Adrenal gland (tissue), 9 donors: ENCODE measurements at regions not wholly inside any gene's neighbourhood (a gene's known extent, or its start where the extent isn't known, plus 50 kb on each side); places are given as distances from the start of the nearest gene placed in this dataset.

ENCODE experiments used
- DNase-seq, 7 donors: peaks; one replicate each; pipeline ENCODE4 v3.0.0-alpha.2; 2019 to 2020
- H3K27ac ChIP-seq, 5 donors: fragments of 200-600 bp; sonication (generic) in 4 of 5; 1 replicate in 3 of 5; 2 replicates in 2 of 5; pipeline versions ENCODE4 v1.5.1 to v1.8.0; 2016 to 2020; ENCODE audit warnings: mild to moderate bottlenecking in 1 of 5
- H3K27me3 ChIP-seq: fragments of 200-600 bp; 2 replicates; pipeline ENCODE4 v1.8.0; 2021
- H3K36me3 ChIP-seq, 2 donors: fragments of 200-600 bp; replicated peaks in 1 of 2; 1 replicate in 1 of 2; 2 replicates in 1 of 2; pipeline versions ENCODE4 v1.5.1 to v1.8.0; 2018 to 2022
- H3K4me1 ChIP-seq, 2 donors: fragments of 200-600 bp; replicated peaks in 1 of 2; 1 replicate in 1 of 2; 2 replicates in 1 of 2; pipeline versions ENCODE4 v1.5.1 to v1.8.0; 2018 to 2021
- H3K4me3 ChIP-seq, 4 donors: fragments of 200-600 bp; sonication (generic) in 3 of 4; one replicate each; pipeline ENCODE4 v1.5.1; 2016 to 2018
- H3K9me3 ChIP-seq, 3 donors: fragments of 200-600 bp; sonication (generic) in 1 of 3; replicated peaks in 1 of 3; 1 replicate in 2 of 3; 2 replicates in 1 of 3; pipeline versions ENCODE4 v1.5.1 to v1.8.0; 2016 to 2021
- POLR2A ChIP-seq, 2 donors: fragments of 450-650 bp; IDR thresholded peaks; one replicate each; pipeline ENCODE4 v1.6.1; 2017; ENCODE audit warnings: antibody characterized with exemption in 2 of 2, mild to moderate bottlenecking in 2 of 2, moderate library complexity in 1 of 2
- WGBS, 4 donors: extraction: QIAGEN DNeasy Blood & Tissue Kit in 2 of 4; methylation state at CpG; one replicate each; pipeline versions ENCODE4 v1.1.5 to v1.1.7; 2013 to 2017; 5-methylcytosine and 5-hydroxymethylcytosine counted together
- intact Hi-C, 2 donors: fragments of 100-400 bp; cut with DNase I; formaldehyde crosslinking; loops; one replicate each; pipeline versions ENCODE4 v1.14.1 to v1.15.0; 2022 to 2023
- TF ChIP-seq, protein P1 (sequence below), 6 experiments: fragments of 450-650 bp in 4 of 6; fragments of 200-600 bp in 2 of 6; sonication (generic) in 1 of 6; IDR thresholded peaks; 1 replicate in 5 of 6; 2 replicates in 1 of 6; pipeline versions ENCODE4 v1.5.1 to v1.8.0; 2016 to 2021; ENCODE audit warnings: antibody characterized with exemption in 6 of 6, mild to moderate bottlenecking in 2 of 6, moderate library complexity in 1 of 6
- donor health status: healthy with polysubstance abuse.
- donor health status: Bipolar disorder and iron deficiency.
- donor health status: DM: yes; HTN: yes; CAD: no.
- donor health status: DM: no; HTN: no; CAD: no.
- donor health status: DM: no; HTN: no; CAD: no.

DNA sequence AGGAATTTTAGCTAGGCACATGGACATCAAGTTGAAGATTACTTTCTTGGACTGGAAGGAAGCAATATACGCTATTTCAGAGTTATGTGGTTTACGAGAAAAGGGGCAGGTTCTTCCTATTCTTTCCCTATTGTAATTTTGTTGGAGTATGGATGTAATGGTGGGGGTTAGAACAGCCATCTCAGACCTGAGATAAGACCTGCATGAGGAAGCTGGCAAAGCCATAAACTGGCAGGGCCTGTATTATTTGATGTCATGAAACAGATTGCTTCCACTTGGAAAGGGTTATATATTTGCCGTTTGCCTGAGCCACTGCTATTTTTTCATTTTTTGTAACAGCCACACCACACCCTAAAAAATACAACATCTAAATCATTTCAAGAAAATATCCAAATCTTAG lies 220.5 kb upstream of the MAGI2 start:
- H3K9me3 ChIP-seq, result no peaks in the 10 kb centered on the region
- H3K36me3 ChIP-seq, result no peaks in the 10 kb centered on the region
- H3K4me1 ChIP-seq, result no peaks in the 10 kb centered on the region
- intact Hi-C loops, result no loop called here
- H3K4me3 ChIP-seq, result no peak overlapping the region
- no peak overlapping the region for H3K27ac ChIP-seq
- TF ChIP-seq POLR2A (IDR thresholded peaks at IDR 0.05), result no peak
- TF ChIP-seq, protein P1, sequence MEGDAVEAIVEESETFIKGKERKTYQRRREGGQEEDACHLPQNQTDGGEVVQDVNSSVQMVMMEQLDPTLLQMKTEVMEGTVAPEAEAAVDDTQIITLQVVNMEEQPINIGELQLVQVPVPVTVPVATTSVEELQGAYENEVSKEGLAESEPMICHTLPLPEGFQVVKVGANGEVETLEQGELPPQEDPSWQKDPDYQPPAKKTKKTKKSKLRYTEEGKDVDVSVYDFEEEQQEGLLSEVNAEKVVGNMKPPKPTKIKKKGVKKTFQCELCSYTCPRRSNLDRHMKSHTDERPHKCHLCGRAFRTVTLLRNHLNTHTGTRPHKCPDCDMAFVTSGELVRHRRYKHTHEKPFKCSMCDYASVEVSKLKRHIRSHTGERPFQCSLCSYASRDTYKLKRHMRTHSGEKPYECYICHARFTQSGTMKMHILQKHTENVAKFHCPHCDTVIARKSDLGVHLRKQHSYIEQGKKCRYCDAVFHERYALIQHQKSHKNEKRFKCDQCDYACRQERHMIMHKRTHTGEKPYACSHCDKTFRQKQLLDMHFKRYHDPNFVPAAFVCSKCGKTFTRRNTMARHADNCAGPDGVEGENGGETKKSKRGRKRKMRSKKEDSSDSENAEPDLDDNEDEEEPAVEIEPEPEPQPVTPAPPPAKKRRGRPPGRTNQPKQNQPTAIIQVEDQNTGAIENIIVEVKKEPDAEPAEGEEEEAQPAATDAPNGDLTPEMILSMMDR (IDR thresholded peaks at IDR 0.05), result no peak
- H3K27me3 ChIP-seq, result no peaks in the 10 kb centered on the region
- no peak for DNase-seq
- WGBS, 4 donors, result 88 to 94% (median 91%) methylated on average over 3 of the region's 3 CpGs

DNA sequence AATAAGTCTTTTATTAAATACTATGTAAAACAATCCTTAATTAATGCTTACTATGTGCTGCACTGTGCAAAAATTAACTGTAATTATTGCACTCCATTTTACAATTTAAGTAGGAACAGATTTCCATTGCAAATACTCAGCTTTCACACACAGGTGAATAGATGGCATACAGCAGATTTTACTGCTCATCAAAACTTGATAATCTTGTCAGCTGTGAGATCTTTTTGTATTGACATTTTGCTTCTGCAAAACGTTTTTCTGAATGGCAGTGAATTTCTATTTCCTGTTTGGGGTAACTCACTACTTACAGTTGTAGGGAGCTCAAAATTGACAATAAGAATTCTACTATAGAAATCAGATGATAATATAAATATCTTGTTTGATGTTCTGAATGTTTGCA lies 220.0 kb upstream of the MAGI2 start:
- no peaks in the 10 kb centered on the region for H3K9me3 ChIP-seq
- intact Hi-C loops, result no loop called here
- no peak overlapping the region for H3K4me3 ChIP-seq
- no peak overlapping the region for H3K27ac ChIP-seq
- no peaks in the 10 kb centered on the region for H3K27me3 ChIP-seq
- H3K4me1 ChIP-seq, result peaks cover 0 to 4% of the 10 kb centered on the region in 2 donors
- TF ChIP-seq, protein P1 (IDR thresholded peaks at IDR 0.05), result no peak
- TF ChIP-seq POLR2A (IDR thresholded peaks at IDR 0.05), result no peak
- H3K36me3 ChIP-seq, result no peaks in the 10 kb centered on the region
- WGBS, 4 donors, result 17 to 31% (median 26%) methylated on average over 1 of the region's 1 CpG
- no peak for DNase-seq

DNA sequence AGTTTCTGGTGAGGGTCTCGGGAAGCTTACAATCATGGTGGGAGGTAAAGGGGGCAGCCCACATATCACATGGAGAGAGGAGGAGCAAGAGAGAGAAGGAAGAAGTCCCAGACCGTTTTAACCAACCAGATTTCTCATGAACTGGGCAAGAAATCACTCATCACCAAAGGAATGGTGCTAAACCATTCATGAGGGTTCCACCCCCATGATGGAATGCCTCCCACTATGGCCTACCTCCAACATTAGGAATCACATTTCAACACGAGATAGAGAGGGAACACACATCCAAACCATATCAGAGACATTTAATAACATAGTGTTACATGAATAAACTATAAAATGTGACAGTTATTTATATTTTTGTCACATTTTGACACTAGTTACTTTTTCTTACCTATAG lies 214.8 kb upstream of the MAGI2 start:
- Histone ChIP-seq H3K4me1 (peaks cover 0 to 5% of the 10 kb centered on the region in 2 donors), H3K27ac (no peak overlapping the region), H3K27me3 (no peaks in the 10 kb centered on the region), H3K4me3 (no peak overlapping the region), H3K9me3 (no peaks in the 10 kb centered on the region), H3K36me3 (no peaks in the 10 kb centered on the region)
- intact Hi-C loops, result no loop called here
- WGBS, 4 donors, result 50 to 69% (median 58%) methylated on average over 3 of the region's 3 CpGs
- no peak for DNase-seq
- TF ChIP-seq, protein P1 (IDR thresholded peaks at IDR 0.05), result no peak
- no peak for TF ChIP-seq POLR2A (IDR thresholded peaks at IDR 0.05)

DNA sequence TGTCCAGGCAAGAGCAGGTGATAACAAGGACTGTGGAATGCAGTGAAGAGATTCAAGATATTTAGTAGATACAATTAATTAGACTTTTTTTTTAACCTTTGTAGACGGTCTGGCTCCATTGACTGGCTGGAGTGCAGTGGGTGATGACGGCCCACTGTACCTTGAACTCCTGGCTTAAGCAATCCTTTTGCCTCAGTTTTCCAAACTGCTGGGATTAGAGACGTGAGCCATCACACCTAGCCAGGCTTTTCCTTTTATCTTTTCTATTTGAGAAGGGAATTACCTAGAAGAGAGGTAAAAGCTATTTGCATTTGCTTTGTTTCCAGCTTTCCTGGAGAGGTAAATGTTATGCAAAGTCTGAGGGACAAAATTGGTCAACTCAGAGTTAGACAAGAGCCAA lies 213.0 kb upstream of the MAGI2 start:
- no peaks in the 10 kb centered on the region for H3K9me3 ChIP-seq
- TF ChIP-seq, protein P1 (IDR thresholded peaks at IDR 0.05), result no peak
- TF ChIP-seq POLR2A (IDR thresholded peaks at IDR 0.05), result no peak
- WGBS, 4 donors, result 81 to 93% (median 86%) methylated on average over 3 of the region's 3 CpGs
- no peaks in the 10 kb centered on the region for H3K27me3 ChIP-seq
- intact Hi-C loops, result no loop called here
- no peak overlapping the region for H3K4me3 ChIP-seq
- H3K36me3 ChIP-seq, result no peaks in the 10 kb centered on the region
- H3K4me1 ChIP-seq, result peaks cover 0 to 5% of the 10 kb centered on the region in 2 donors
- no peak for DNase-seq
- no peak overlapping the region for H3K27ac ChIP-seq
